ENCODE measurements at regions not wholly inside any gene's neighbourhood (a gene's known extent, or its start where the extent isn't known, plus 50 kb on each side); places are given as distances from the start of the nearest gene placed in this dataset.

- TF ChIP-seq CTCF (IDR thresholded peaks at IDR 0.05; ENCODE audit: low read depth, low read length, missing control alignments): no peak
- H3K4me3 ChIP-seq (ENCODE audit: low read depth, low read length): no peak overlapping the region
- no peak for DNase-seq (ENCODE audit: low read depth)
Measured at GRCh38 chr7:121669144-121669543, 203.8 kb upstream of the PTPRZ1 start.

- TF ChIP-seq CTCF (IDR thresholded peaks at IDR 0.05; ENCODE audit: low read depth, low read length, missing control alignments): no peak
Measured at GRCh38 chr7:121666306-121666705, 206.7 kb upstream of the PTPRZ1 start.

GRCh38 chr7:121643320-121643719 lies 229.6 kb upstream of the PTPRZ1 start:
- DNase-seq (ENCODE audit: low read depth): no peak
- H3K4me3 ChIP-seq (ENCODE audit: low read depth, low read length): no peak overlapping the region
- TF ChIP-seq CTCF (IDR thresholded peaks at IDR 0.05; ENCODE audit: low read depth, low read length, missing control alignments): no peak

More at GRCh38 chr7:121666306-121666705, 206.7 kb upstream of the PTPRZ1 start:
- no peak for DNase-seq (ENCODE audit: low read depth)
- H3K4me3 ChIP-seq (ENCODE audit: low read depth, low read length): no peak overlapping the region

- no peak for TF ChIP-seq CTCF (IDR thresholded peaks at IDR 0.05; ENCODE audit: low read depth, low read length, missing control alignments)
- no peak overlapping the region for H3K4me3 ChIP-seq (ENCODE audit: low read depth, low read length)
- no peak for DNase-seq (ENCODE audit: low read depth)
Measured at GRCh38 chr7:121639705-121640104, 233.3 kb upstream of the PTPRZ1 start.

- DNase-seq (ENCODE audit: low read depth): no peak
- no peak overlapping the region for H3K4me3 ChIP-seq (ENCODE audit: low read depth, low read length)
- no peak for TF ChIP-seq CTCF (IDR thresholded peaks at IDR 0.05; ENCODE audit: low read depth, low read length, missing control alignments)
Measured at GRCh38 chr7:121638286-121638685, 234.7 kb upstream of the PTPRZ1 start.

- H3K4me3 ChIP-seq (ENCODE audit: low read depth, low read length): no peak overlapping the region
- DNase-seq (ENCODE audit: low read depth): no peak
- no peak for TF ChIP-seq CTCF (IDR thresholded peaks at IDR 0.05; ENCODE audit: low read depth, low read length, missing control alignments)
Measured at GRCh38 chr7:121634356-121634755, 238.2 kb upstream of the FAM3C start.

- no peak overlapping the region for H3K4me3 ChIP-seq (ENCODE audit: low read depth, low read length)
- no peak for TF ChIP-seq CTCF (IDR thresholded peaks at IDR 0.05; ENCODE audit: low read depth, low read length, missing control alignments)
- DNase-seq (ENCODE audit: low read depth): no peak
Measured at GRCh38 chr7:121633186-121633585, 237.1 kb upstream of the FAM3C start.

Data from GM12864 (cell line).